PC-9 (cell line): ENCODE measurements at regions not wholly inside any gene's neighbourhood (a gene's known extent, or its start where the extent isn't known, plus 50 kb on each side); places are given as distances from the start of the nearest gene placed in this dataset.

Source experiments
- BruUV-seq: library from RNA; stranded (reverse); fragments of 400-500 nt; replicated peaks from 2 replicates; lab custom pipeline; 2021; lab: Mats Ljungman, UMichigan
- CTCF ChIA-PET: fragments of 300-600 bp; sonication (Branson Sonifier 250); formaldehyde crosslinking; loops from one replicate; lab custom pipeline; 2022; ENCODE audit warnings: antibody characterized with exemption; lab: Charles Lee
- POLR2A ChIA-PET: fragments of 300-600 bp; sonication (Branson Sonifier 250); formaldehyde crosslinking; loops from one replicate; lab custom pipeline; 2022; ENCODE audit warnings: antibody characterized with exemption; ENCODE audit not compliant: unreplicated experiment; lab: Charles Lee
- DNase-seq, 2 experiments: peaks; one replicate each; pipeline versions ENCODE4 v3.0.0 to v3.0.0-alpha.2; 2015 to 2022; ENCODE audit warnings: mixed read lengths in 1 of 2
- H2AFZ ChIP-seq: fragments of 200-600 bp; sonication (generic); 2 replicates; pipeline ENCODE4 v1.8.1; 2017; ENCODE audit warnings: antibody characterized with exemption
- H3F3A ChIP-seq: fragments of 200-600 bp; sonication (generic); 2 replicates; pipeline ENCODE4 v1.8.1; 2017; ENCODE audit warnings: antibody characterized with exemption, mild to moderate bottlenecking, low read depth; ENCODE audit not compliant: insufficient read depth
- H3K27ac ChIP-seq: fragments of 200-600 bp; sonication (generic); 2 replicates; pipeline ENCODE4 v1.6.1; 2016; ENCODE audit warnings: mixed run types
- H3K27me3 ChIP-seq: fragments of 200-600 bp; sonication (generic); 2 replicates; pipeline ENCODE4 v1.6.1; 2016; ENCODE audit warnings: low read depth, mixed run types; ENCODE audit not compliant: insufficient read depth
- H3K36me3 ChIP-seq: fragments of 200-600 bp; sonication (generic); 2 replicates; pipeline ENCODE4 v1.6.1; 2016; ENCODE audit warnings: low read depth, mixed run types
- H3K4me1 ChIP-seq: fragments of 200-600 bp; sonication (generic); replicated peaks from 2 replicates; pipeline ENCODE4 v1.6.1; 2016; ENCODE audit warnings: mixed run types; ENCODE audit not compliant: insufficient read depth
- H3K4me2 ChIP-seq: fragments of 200-600 bp; sonication (generic); 2 replicates; pipeline ENCODE4 v1.6.1; 2017; ENCODE audit warnings: mixed run types
- H3K4me3 ChIP-seq: fragments of 200-600 bp; sonication (generic); 2 replicates; pipeline ENCODE4 v1.6.1; 2016; ENCODE audit warnings: mixed run types
- H3K79me2 ChIP-seq: fragments of 200-600 bp; sonication (generic); 2 replicates; pipeline ENCODE4 v1.6.1; 2017; ENCODE audit warnings: low read depth, mixed run types
- H3K9me2 ChIP-seq: fragments of 200-600 bp; sonication (generic); 2 replicates; pipeline ENCODE4 v1.8.1; 2017; ENCODE audit warnings: mild to moderate bottlenecking; ENCODE audit not compliant: insufficient read depth
- H3K9me3 ChIP-seq: fragments of 200-600 bp; sonication (generic); 2 replicates; pipeline ENCODE4 v1.8.1; 2016; ENCODE audit warnings: low read depth; ENCODE audit not compliant: insufficient read depth
- H4K20me1 ChIP-seq: fragments of 200-600 bp; sonication (generic); 2 replicates; pipeline ENCODE4 v1.8.1; 2017; ENCODE audit not compliant: insufficient read depth
- EZH2 ChIP-seq: fragments of 200-600 bp; sonication (generic); IDR thresholded peaks from 2 replicates; pipeline ENCODE4 v1.8.0; 2017; ENCODE audit warnings: antibody characterized with exemption, low read depth
- intact Hi-C: fragments of 100-400 bp; cut with micrococcal nuclease; formaldehyde crosslinking; loops from one replicate; pipeline ENCODE4 v1.10.0; 2022; ENCODE audit not compliant: unreplicated experiment
- TF ChIP-seq, protein P1 (sequence below): fragments of 200-600 bp; sonication (generic); conservative IDR thresholded peaks from 2 replicates; pipeline ENCODE4 v1.6.1; 2017; ENCODE audit warnings: mixed run types, antibody characterized with exemption, mild to moderate bottlenecking, moderate library complexity

DNA sequence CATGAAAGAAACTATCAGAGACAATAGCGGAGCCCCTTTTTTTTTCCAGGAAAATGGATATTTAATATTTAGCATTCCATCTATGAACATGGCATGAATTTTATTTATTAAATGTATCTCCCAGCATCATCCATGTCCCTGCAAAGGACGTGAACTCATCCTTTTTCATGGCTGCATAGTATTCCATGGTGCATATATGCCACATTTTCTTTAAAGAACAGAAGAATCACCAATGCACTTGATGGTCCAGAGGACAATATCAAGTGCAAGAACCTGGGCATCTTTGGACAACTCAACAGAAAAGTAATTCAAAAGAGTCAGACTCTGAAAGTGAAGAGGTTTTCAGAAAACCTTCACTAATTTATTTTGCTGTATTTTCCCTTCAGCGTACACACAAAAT is 133.0 kb upstream of the SLC7A14 start:
- Histone ChIP-seq H3F3A (peaks cover 17% of the 10 kb centered on the region), H3K4me1 (peaks cover 15% of the 10 kb centered on the region), H3K79me2 (no peaks in the 10 kb centered on the region), H2AFZ (no peak overlapping the region), H4K20me1 (no peaks in the 10 kb centered on the region), H3K9me2 (no peaks in the 10 kb centered on the region), H3K4me3 (no peak overlapping the region), H3K27me3 (no peaks in the 10 kb centered on the region), H3K4me2 (no peak overlapping the region), H3K9me3 (peaks cover 15% of the 10 kb centered on the region), H3K36me3 (no peaks in the 10 kb centered on the region), H3K27ac (no peak overlapping the region)
- no TSS peak for BruUV-seq
- CTCF ChIA-PET = no interaction called here
- DNase-seq = no peak
- POLR2A ChIA-PET = no interaction called here
- TF ChIP-seq, protein P1, sequence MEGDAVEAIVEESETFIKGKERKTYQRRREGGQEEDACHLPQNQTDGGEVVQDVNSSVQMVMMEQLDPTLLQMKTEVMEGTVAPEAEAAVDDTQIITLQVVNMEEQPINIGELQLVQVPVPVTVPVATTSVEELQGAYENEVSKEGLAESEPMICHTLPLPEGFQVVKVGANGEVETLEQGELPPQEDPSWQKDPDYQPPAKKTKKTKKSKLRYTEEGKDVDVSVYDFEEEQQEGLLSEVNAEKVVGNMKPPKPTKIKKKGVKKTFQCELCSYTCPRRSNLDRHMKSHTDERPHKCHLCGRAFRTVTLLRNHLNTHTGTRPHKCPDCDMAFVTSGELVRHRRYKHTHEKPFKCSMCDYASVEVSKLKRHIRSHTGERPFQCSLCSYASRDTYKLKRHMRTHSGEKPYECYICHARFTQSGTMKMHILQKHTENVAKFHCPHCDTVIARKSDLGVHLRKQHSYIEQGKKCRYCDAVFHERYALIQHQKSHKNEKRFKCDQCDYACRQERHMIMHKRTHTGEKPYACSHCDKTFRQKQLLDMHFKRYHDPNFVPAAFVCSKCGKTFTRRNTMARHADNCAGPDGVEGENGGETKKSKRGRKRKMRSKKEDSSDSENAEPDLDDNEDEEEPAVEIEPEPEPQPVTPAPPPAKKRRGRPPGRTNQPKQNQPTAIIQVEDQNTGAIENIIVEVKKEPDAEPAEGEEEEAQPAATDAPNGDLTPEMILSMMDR = no peak
- no peak for TF ChIP-seq EZH2
- intact Hi-C loops = loop anchor here (5.0 kb wide), 1 partner anchor 1928 kb away; no protein-coding TSS in a partner anchor

DNA sequence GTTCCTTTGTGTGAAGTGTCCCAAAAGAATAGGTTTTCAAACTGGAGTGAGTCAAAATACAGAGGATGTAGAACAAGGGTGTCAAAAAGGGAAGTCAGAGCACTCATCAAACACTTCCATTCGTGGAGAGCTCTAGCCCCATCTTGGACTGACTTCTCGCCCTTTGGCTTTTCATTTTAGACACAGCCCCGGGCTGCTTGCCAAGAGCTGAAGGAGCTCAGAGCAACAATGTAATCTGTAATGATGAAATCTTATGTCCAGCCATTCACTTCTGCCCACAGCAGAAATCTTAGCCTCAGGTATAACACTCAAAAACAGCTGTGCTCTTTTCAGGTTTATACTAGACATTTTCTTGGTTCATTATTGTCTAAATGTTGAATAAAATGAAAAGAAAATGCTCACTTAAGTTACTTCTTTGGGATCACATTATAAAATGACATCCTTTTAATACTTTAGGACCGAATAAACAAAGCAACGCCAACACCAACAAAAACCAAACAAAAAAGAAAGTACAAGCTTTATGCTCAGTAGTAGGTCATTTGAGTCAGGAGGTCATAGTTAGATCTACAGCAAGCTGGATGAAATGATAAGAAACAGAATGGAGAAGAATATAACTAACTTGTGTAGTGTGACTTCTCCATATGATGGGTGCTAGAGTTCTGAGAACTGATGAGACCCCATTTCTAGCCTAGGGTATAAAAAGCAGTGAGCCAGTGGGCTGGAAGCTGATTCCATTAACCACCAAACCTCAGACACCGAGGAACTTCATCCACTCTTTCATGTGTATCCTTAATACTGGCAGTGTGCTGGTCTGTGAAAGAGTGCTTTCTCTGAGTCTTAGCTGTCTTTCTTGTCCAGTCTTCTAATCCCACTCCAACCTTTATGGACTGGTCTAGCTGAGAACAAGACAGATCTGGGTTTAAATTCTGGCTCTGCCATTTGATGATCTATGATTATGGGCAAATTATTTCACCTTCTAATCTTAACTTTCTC is 131.8 kb upstream of the SLC7A14 start:
- ChIA-PET CTCF (interaction anchor here (0.6 kb wide), 2 partner anchors 10 to 92 kb away, joined by 3 read pairs; no protein-coding TSS in a partner anchor), POLR2A (interaction anchor here (0.5 kb wide), 1 partner anchor 21 kb away, joined by 3 read pairs; no protein-coding TSS in a partner anchor)
- Histone ChIP-seq H3K9me3 (peaks cover 15% of the 10 kb centered on the region), H3K36me3 (no peaks in the 10 kb centered on the region), H3F3A (peaks cover 25% of the 10 kb centered on the region), H3K4me1 (peaks cover 26% of the 10 kb centered on the region), H3K4me2 (no peak overlapping the region), H3K27me3 (no peaks in the 10 kb centered on the region), H3K9me2 (no peaks in the 10 kb centered on the region), H2AFZ (no peak overlapping the region), H4K20me1 (no peaks in the 10 kb centered on the region), H3K27ac (no peak overlapping the region), H3K79me2 (no peaks in the 10 kb centered on the region), H3K4me3 (no peak overlapping the region)
- TF ChIP-seq, protein P1 = no peak
- TF ChIP-seq EZH2 = no peak
- peak; percentile 60 to 63 for DNase-seq
- intact Hi-C loops = loop anchor here (5.0 kb wide), 1 partner anchor 1930 kb away; no protein-coding TSS in a partner anchor
- no TSS peak for BruUV-seq

DNA sequence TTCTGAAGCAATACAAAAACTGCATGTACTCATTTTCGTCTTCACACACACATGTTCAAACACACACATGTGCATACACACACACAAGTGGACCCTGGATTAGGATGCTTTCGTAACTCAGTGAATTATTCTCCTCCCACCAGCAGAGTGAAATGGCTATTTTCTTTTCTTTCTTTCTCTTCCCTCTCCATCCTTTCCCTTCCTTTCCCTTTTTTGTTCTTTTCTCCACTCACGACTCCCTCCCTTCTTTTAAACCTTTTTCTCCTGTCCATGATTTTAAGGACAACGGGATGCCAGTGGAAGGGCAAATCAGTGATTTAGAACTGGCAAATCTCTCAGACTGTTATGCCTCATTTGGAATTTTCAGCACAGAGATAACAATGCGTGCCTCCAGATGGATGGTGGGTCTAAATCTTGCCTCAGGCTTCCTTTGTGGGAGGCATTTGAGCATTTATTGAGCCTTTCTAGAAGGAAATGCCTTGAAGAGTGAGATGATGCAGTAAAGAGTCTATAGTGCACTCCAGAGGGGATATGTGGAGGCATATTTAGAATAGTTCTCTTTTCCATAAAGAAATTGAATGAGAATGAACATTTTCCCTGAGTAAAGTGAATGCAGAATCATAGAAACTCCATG is 130.4 kb upstream of the SLC7A14 start:
- Histone ChIP-seq H3K4me1 (peaks cover 37% of the 10 kb centered on the region), H4K20me1 (no peaks in the 10 kb centered on the region), H3F3A (peaks cover 29% of the 10 kb centered on the region), H3K9me3 (peaks cover 23% of the 10 kb centered on the region), H2AFZ (no peak overlapping the region), H3K27ac (no peak overlapping the region), H3K36me3 (no peaks in the 10 kb centered on the region), H3K4me2 (no peak overlapping the region), H3K9me2 (no peaks in the 10 kb centered on the region), H3K4me3 (no peak overlapping the region), H3K27me3 (no peaks in the 10 kb centered on the region), H3K79me2 (no peaks in the 10 kb centered on the region)
- ChIA-PET POLR2A (no interaction called here), CTCF (interaction anchor here (0.6 to 0.7 kb wide), 2 partner anchors 8 to 26 kb away, joined by 4 to 6 read pairs; no protein-coding TSS in a partner anchor)
- DNase-seq = no peak
- intact Hi-C loops = loop anchor here (5.0 kb wide), 1 partner anchor 1931 kb away; no protein-coding TSS in a partner anchor
- no peak for TF ChIP-seq EZH2
- TF ChIP-seq, protein P1 = no peak
- no TSS peak for BruUV-seq
